Trophoblast cell (in vitro differentiated cells and primary cell): ENCODE measurements at regions not wholly inside any gene's neighbourhood (a gene's known extent, or its start where the extent isn't known, plus 50 kb on each side); places are given as distances from the start of the nearest gene placed in this dataset.

ENCODE experiments used
- DNase-seq, 2 donors: peaks; one replicate each; pipeline ENCODE4 v3.0.0-alpha.2; 2016
- H2AFZ ChIP-seq: 2 replicates; pipeline ENCODE4 v1.6.1; 2013; ENCODE audit warnings: low read length, moderate library complexity, mild to moderate bottlenecking; ENCODE audit not compliant: insufficient read depth, poor library complexity
- H2AK5ac ChIP-seq: 2 replicates; pipeline ENCODE4 v1.6.1; 2013; ENCODE audit warnings: mild to moderate bottlenecking, low read length
- H2BK120ac ChIP-seq: 2 replicates; pipeline ENCODE4 v1.6.1; 2013; ENCODE audit warnings: low read length, mild to moderate bottlenecking, moderate library complexity; ENCODE audit not compliant: insufficient read depth, poor library complexity
- H2BK12ac ChIP-seq: 2 replicates; pipeline ENCODE4 v1.6.1; 2013; ENCODE audit warnings: mild to moderate bottlenecking, low read length, moderate library complexity
- H2BK5ac ChIP-seq: 2 replicates; pipeline ENCODE4 v1.6.1; 2013; ENCODE audit warnings: low read length, low read depth, moderate library complexity, mild to moderate bottlenecking; ENCODE audit not compliant: poor library complexity
- H3K14ac ChIP-seq: 2 replicates; pipeline ENCODE4 v1.6.1; 2013; ENCODE audit warnings: mild to moderate bottlenecking, low read length
- H3K18ac ChIP-seq: 2 replicates; pipeline ENCODE4 v1.6.1; 2013; ENCODE audit warnings: mild to moderate bottlenecking, low read length
- H3K23ac ChIP-seq: 2 replicates; pipeline ENCODE4 v1.6.1; 2013; ENCODE audit warnings: low read length
- H3K27ac ChIP-seq: 2 replicates; pipeline ENCODE4 v1.5.1; 2013; ENCODE audit warnings: low read depth, mild to moderate bottlenecking, inconsistent platforms, low read length, moderate library complexity
- H3K27me3 ChIP-seq: 2 replicates; pipeline ENCODE4 v1.6.1; 2013; ENCODE audit warnings: inconsistent platforms, mild to moderate bottlenecking, low read length, moderate library complexity; ENCODE audit not compliant: insufficient read depth
- H3K36me3 ChIP-seq, 2 experiments: 1 replicate in 1 of 2; 2 replicates in 1 of 2; pipeline ENCODE4 v1.6.1; 2013; ENCODE audit warnings: low read length in 2 of 2, mild to moderate bottlenecking in 2 of 2, moderate library complexity in 1 of 2; ENCODE audit not compliant: insufficient read depth in 2 of 2, control insufficient read depth in 1 of 2
- H3K4ac ChIP-seq: 2 replicates; pipeline ENCODE4 v1.6.1; 2013; ENCODE audit warnings: low read depth, mild to moderate bottlenecking, low read length, moderate library complexity
- H3K4me1 ChIP-seq, 2 experiments: 1 replicate in 1 of 2; 2 replicates in 1 of 2; pipeline ENCODE4 v1.6.1; 2013; ENCODE audit warnings: low read length in 2 of 2, mild to moderate bottlenecking in 2 of 2, moderate library complexity in 1 of 2; ENCODE audit not compliant: insufficient read depth in 2 of 2, control insufficient read depth in 1 of 2
- H3K4me2 ChIP-seq: 2 replicates; pipeline ENCODE4 v1.6.1; 2013; ENCODE audit warnings: inconsistent platforms, mild to moderate bottlenecking, low read length, moderate library complexity
- H3K4me3 ChIP-seq: 2 replicates; pipeline ENCODE4 v1.5.1; 2013; ENCODE audit warnings: mild to moderate bottlenecking, low read depth, low read length, inconsistent platforms
- H3K79me1 ChIP-seq: one replicate; pipeline ENCODE4 v1.6.1; 2013; ENCODE audit warnings: low read length
- H3K79me2 ChIP-seq: 2 replicates; pipeline ENCODE4 v1.6.1; 2013; ENCODE audit warnings: low read length, mild to moderate bottlenecking; ENCODE audit not compliant: control insufficient read depth, insufficient read depth, poor library complexity
- H3K9ac ChIP-seq: 2 replicates; pipeline ENCODE4 v1.6.1; 2013; ENCODE audit warnings: mild to moderate bottlenecking, low read length
- H3K9me3 ChIP-seq: 2 replicates; pipeline ENCODE4 v1.6.1; 2013; ENCODE audit warnings: low read depth, mild to moderate bottlenecking, control low read depth, inconsistent platforms, low read length; ENCODE audit not compliant: insufficient read depth
- H4K12ac ChIP-seq: 2 replicates; pipeline ENCODE4 v1.6.1; 2013; ENCODE audit warnings: low read depth, mild to moderate bottlenecking, low read length, moderate library complexity
- H4K8ac ChIP-seq: 2 replicates; pipeline ENCODE4 v1.6.1; 2013; ENCODE audit warnings: low read depth, mild to moderate bottlenecking, low read length, moderate library complexity
- H4K91ac ChIP-seq: one replicate; pipeline ENCODE4 v1.6.1; 2013; ENCODE audit warnings: low read depth, mild to moderate bottlenecking, low read length, moderate library complexity
- WGBS: extraction: QIAGEN DNeasy Blood & Tissue Kit; methylation state at CpG from one replicate; pipeline ENCODE4 v1.1.7; 2013; ENCODE audit warnings: missing lambda C conversion rate; ENCODE audit not compliant: insufficient read length, insufficient coverage; ENCODE audit errors: extremely low coverage; 5-methylcytosine and 5-hydroxymethylcytosine counted together

DNA sequence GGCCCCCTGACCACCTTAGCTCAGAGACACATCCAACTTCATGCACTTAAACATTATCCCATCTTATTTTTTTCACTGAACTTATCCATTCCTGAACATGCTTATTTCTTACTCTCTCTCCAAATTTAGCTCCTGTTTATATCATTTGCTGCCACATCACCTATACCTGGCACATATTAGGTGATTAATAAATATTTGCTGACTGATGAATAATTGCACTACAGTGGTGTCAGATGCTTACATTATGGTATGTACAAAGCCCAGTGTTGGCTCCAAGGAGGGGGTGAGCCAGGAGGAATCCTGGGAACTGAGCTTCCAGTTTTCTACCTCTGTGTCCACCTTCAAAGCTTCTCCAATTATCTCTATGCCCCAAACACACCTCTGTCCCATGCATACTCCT is 124.0 kb upstream of the PMFBP1 start:
- Histone ChIP-seq H2AK5ac (no peak overlapping the region), H3K14ac (no peak overlapping the region), H4K91ac (no peak overlapping the region), H3K79me2 (no peaks in the 10 kb centered on the region), H3K27me3 (no peaks in the 10 kb centered on the region), H3K27ac (no peak overlapping the region), H4K12ac (no peak overlapping the region), H2BK12ac (no peak overlapping the region), H2AFZ (no peak overlapping the region), H3K4me2 (no peak overlapping the region), H3K18ac (no peak overlapping the region), H3K36me3 (no peaks in the 10 kb centered on the region), H3K4ac (no peak overlapping the region), H3K4me3 (no peak overlapping the region), H3K9ac (no peak overlapping the region), H4K8ac (no peak overlapping the region), H3K23ac (no peak overlapping the region), H3K9me3 (no peaks in the 10 kb centered on the region), H2BK120ac (no peak overlapping the region), H2BK5ac (no peak overlapping the region), H3K79me1 (no peaks in the 10 kb centered on the region), H3K4me1 (peaks cover 0 to 2% of the 10 kb centered on the region in 2 experiments)
- no peak for DNase-seq

DNA sequence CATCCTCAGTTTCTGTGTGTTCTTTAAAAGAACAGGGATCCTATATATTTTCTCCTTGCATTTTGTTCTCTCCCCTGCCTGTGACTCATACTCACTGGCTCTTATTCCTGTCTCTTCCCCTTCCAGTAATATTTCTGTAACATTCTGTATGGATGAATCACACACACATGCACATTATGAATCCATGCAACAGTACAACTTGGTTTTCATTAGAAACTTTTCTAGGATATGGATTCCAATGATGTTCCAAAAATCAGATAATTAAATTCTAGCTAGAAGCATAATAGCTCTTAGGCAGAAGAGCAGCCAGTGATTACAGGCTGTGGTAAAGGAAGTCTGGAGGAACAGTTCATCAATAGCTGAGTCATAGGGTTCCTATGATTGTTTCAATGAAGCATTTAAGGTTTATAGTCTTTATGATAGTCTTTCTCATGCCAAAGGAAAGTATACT is 119.6 kb upstream of the PMFBP1 start:
- no peak overlapping the region for H3K4ac ChIP-seq
- peak overlapping the region; percentile 6 for H3K4me2 ChIP-seq
- H2AK5ac ChIP-seq, result no peak overlapping the region
- H3K14ac ChIP-seq, result no peak overlapping the region
- no peak overlapping the region for H4K91ac ChIP-seq
- H3K79me1 ChIP-seq, result peaks cover 3% of the 10 kb centered on the region
- H3K36me3 ChIP-seq, result no peaks in the 10 kb centered on the region
- H3K27me3 ChIP-seq, result no peaks in the 10 kb centered on the region
- H3K9me3 ChIP-seq, result no peaks in the 10 kb centered on the region
- no peak overlapping the region for H4K8ac ChIP-seq
- no peak overlapping the region for H2AFZ ChIP-seq
- peaks cover 0 to 4% of the 10 kb centered on the region in 2 experiments for H3K4me1 ChIP-seq
- H3K4me3 ChIP-seq, result no peak overlapping the region
- H2BK5ac ChIP-seq, result no peak overlapping the region
- H3K23ac ChIP-seq, result no peak overlapping the region
- H3K18ac ChIP-seq, result no peak overlapping the region
- peak overlapping the region; percentile 68 for H3K27ac ChIP-seq
- no peak overlapping the region for H4K12ac ChIP-seq
- no peaks in the 10 kb centered on the region for H3K79me2 ChIP-seq
- H2BK12ac ChIP-seq, result no peak overlapping the region
- H2BK120ac ChIP-seq, result no peak overlapping the region
- DNase-seq, result peak; percentile 4 to 82
- H3K9ac ChIP-seq, result no peak overlapping the region

DNA sequence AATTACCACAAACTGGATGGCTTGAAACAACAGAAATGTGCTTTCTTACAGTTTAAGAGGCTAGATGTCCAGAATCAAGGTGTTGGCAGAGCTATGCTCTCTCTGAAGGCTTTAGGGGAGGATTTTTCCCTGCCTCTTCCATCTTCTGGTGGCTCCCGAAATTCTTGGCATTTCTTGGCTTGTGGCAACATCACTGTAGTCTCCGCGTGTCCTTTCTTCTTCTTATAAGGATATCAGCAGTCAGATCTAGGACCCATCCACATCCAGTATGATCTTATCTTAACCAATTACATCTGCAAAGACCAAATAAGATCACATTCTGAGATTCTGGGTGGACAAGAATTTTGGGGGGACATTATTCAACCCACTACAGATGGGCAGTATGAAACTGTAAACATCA is 119.2 kb upstream of the PMFBP1 start:
- H3K36me3 ChIP-seq, result no peaks in the 10 kb centered on the region
- no peak overlapping the region for H3K4ac ChIP-seq
- no peak overlapping the region for H2BK120ac ChIP-seq
- no peak overlapping the region for H2AFZ ChIP-seq
- no peak overlapping the region for H4K8ac ChIP-seq
- H3K79me2 ChIP-seq, result no peaks in the 10 kb centered on the region
- DNase-seq, result peak; percentile 3 to 47
- WGBS, result no CpG with 5 or more reads among the region's 3 CpGs
- H3K18ac ChIP-seq, result no peak overlapping the region
- no peak overlapping the region for H2BK12ac ChIP-seq
- no peak overlapping the region for H3K14ac ChIP-seq
- H3K9ac ChIP-seq, result no peak overlapping the region
- H4K12ac ChIP-seq, result no peak overlapping the region
- peak overlapping the region; percentile 59 for H3K27ac ChIP-seq
- H3K27me3 ChIP-seq, result no peaks in the 10 kb centered on the region
- H2AK5ac ChIP-seq, result no peak overlapping the region
- no peak overlapping the region for H2BK5ac ChIP-seq
- H3K9me3 ChIP-seq, result no peaks in the 10 kb centered on the region
- H3K4me1 ChIP-seq, result peaks cover 0 to 4% of the 10 kb centered on the region in 2 experiments
- H3K4me3 ChIP-seq, result no peak overlapping the region
- no peak overlapping the region for H3K23ac ChIP-seq
- peaks cover 3% of the 10 kb centered on the region for H3K79me1 ChIP-seq
- peak overlapping the region; percentile 6 for H3K4me2 ChIP-seq
- H4K91ac ChIP-seq, result no peak overlapping the region

DNA sequence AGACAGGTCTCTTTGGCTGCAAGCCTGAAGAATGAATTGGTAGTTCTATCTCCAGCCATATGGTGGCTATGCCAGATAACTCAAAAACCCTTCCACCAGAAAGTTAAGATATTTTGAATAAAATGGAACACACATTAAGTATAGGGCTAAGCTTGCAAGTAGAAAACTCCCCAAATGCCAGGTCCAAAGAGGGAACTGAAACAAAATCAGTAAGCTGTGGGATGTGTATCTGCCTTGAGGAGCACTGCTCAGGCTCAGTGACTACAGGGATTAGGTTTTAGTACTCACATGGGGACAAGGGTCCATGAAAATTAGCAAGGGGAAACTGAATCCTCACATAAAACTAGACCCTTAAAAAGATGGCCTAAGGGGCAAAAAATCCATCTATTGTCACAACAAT is 115.7 kb upstream of the PMFBP1 start:
- Histone ChIP-seq H4K12ac (no peak overlapping the region), H3K27me3 (no peaks in the 10 kb centered on the region), H4K8ac (no peak overlapping the region), H2BK120ac (no peak overlapping the region), H2BK5ac (no peak overlapping the region), H3K27ac (no peak overlapping the region), H3K9ac (no peak overlapping the region), H3K9me3 (no peaks in the 10 kb centered on the region), H3K4me3 (no peak overlapping the region), H3K14ac (no peak overlapping the region), H3K18ac (no peak overlapping the region), H2AK5ac (no peak overlapping the region), H2AFZ (no peak overlapping the region), H3K36me3 (no peaks in the 10 kb centered on the region), H3K23ac (no peak overlapping the region), H3K4me1 (peaks cover 7 to 12% of the 10 kb centered on the region in 2 experiments), H4K91ac (no peak overlapping the region), H3K79me1 (peaks cover 3% of the 10 kb centered on the region), H3K4ac (no peak overlapping the region), H3K79me2 (no peaks in the 10 kb centered on the region), H3K4me2 (no peak overlapping the region), H2BK12ac (no peak overlapping the region)
- no peak for DNase-seq
